ENCODE measurements at regions not wholly inside any gene's neighbourhood (a gene's known extent, or its start where the extent isn't known, plus 50 kb on each side); places are given as distances from the start of the nearest gene placed in this dataset.

DNA sequence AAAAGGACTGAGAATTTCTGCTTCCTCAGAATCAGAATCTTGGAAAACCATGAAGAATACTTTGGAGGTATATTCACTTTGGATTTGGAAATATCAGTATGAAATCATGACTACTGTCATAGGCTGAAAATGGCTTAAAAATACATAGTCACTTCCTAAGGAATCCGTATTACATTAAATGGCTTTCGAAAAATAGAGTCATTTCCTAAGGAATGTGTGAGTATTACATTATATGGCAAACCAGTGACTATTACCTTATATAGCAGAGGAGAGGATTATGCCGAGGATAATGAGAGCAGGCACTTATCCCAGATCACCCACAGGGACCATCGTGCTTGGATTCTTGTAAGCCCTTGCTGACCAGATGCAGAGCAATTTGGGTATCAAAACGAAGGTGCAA is 1471.8 kb downstream of the EFNB2 start:
- no peak overlapping the region for H3K4me3 ChIP-seq
- no peak overlapping the region for H3K27ac ChIP-seq
- no peak for DNase-seq
- H3K36me3 ChIP-seq (replicated peaks in 1 of 2) = no peaks in the 10 kb centered on the region
- no peaks in the 10 kb centered on the region for H3K27me3 ChIP-seq
- H3K9me3 ChIP-seq (replicated peaks in 1 of 3) = peaks cover 0 to 4% (median 0%) of the 10 kb centered on the region in 3 donors
- intact Hi-C loops (cut with DNase I) = no loop called here
- TF ChIP-seq POLR2A (IDR thresholded peaks at IDR 0.05) = no peak
- TF ChIP-seq, protein P1, sequence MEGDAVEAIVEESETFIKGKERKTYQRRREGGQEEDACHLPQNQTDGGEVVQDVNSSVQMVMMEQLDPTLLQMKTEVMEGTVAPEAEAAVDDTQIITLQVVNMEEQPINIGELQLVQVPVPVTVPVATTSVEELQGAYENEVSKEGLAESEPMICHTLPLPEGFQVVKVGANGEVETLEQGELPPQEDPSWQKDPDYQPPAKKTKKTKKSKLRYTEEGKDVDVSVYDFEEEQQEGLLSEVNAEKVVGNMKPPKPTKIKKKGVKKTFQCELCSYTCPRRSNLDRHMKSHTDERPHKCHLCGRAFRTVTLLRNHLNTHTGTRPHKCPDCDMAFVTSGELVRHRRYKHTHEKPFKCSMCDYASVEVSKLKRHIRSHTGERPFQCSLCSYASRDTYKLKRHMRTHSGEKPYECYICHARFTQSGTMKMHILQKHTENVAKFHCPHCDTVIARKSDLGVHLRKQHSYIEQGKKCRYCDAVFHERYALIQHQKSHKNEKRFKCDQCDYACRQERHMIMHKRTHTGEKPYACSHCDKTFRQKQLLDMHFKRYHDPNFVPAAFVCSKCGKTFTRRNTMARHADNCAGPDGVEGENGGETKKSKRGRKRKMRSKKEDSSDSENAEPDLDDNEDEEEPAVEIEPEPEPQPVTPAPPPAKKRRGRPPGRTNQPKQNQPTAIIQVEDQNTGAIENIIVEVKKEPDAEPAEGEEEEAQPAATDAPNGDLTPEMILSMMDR (IDR thresholded peaks at IDR 0.05) = no peak
- H3K4me1 ChIP-seq (replicated peaks in 1 of 2) = no peaks in the 10 kb centered on the region
- 87 to 93% (median 88%) methylated on average over 5 of the region's 5 CpGs for WGBS, 4 donors

DNA sequence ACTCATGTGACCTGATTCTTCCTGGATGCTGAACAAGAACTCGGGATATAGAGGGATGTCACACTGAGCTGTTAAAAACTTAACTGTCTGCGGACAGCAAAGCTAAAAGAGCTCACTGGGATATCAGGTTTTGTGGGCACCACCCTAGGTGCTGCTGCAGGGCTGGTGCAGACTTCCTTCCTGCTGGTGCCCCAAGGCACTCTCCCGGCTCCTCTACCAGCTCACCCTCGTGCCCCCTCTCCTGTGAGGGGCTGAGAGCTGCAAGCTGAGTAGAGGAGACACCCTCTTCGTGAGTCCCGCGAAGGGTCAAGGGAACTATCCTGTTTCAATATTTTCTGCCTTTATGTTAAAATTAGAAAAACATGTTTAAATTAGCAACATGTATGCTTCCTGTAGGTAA is 1475.7 kb downstream of the EFNB2 start:
- TF ChIP-seq POLR2A (IDR thresholded peaks at IDR 0.05) = no peak
- TF ChIP-seq, protein P1 (IDR thresholded peaks at IDR 0.05) = no peak
- Histone ChIP-seq H3K4me1 (replicated peaks in 1 of 2) (no peaks in the 10 kb centered on the region), H3K36me3 (replicated peaks in 1 of 2) (no peaks in the 10 kb centered on the region), H3K4me3 (no peak overlapping the region), H3K9me3 (replicated peaks in 1 of 3) (peaks cover 0 to 4% (median 0%) of the 10 kb centered on the region in 3 donors), H3K27ac (no peak overlapping the region), H3K27me3 (no peaks in the 10 kb centered on the region)
- intact Hi-C loops (cut with DNase I) = no loop called here
- WGBS, 4 donors = 86 to 92% (median 90%) methylated on average over 6 to 7 of the region's 7 CpGs
- no peak for DNase-seq

DNA sequence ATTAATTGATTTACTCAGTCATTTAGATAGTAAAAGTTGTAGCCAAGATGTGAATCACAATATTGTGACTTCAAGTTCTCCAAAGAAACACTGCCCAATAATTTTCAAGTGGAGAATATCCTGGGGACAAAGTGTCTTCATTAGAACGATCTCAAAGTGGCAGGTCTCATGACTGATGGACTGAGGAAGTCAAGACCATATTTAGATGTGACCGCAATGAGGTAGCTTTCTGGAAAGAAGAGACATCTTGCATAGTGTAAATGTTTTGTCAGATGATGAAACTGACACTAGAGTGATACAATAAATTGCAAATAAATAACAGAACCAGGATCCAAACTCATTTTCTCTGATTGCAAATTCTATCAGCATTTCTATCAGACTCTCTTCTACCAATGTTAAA is 1476.9 kb downstream of the EFNB2 start:
- H3K36me3 ChIP-seq (replicated peaks in 1 of 2) = no peaks in the 10 kb centered on the region
- no peaks in the 10 kb centered on the region for H3K9me3 ChIP-seq (replicated peaks in 1 of 3)
- 61 to 75% (median 70%) methylated on average over 2 of the region's 2 CpGs for WGBS, 4 donors
- no peaks in the 10 kb centered on the region for H3K4me1 ChIP-seq (replicated peaks in 1 of 2)
- H3K27ac ChIP-seq = no peak overlapping the region
- H3K4me3 ChIP-seq = no peak overlapping the region
- TF ChIP-seq, protein P1 (IDR thresholded peaks at IDR 0.05) = no peak
- no peak for TF ChIP-seq POLR2A (IDR thresholded peaks at IDR 0.05)
- DNase-seq = no peak
- H3K27me3 ChIP-seq = no peaks in the 10 kb centered on the region
- intact Hi-C loops (cut with DNase I) = no loop called here

DNA sequence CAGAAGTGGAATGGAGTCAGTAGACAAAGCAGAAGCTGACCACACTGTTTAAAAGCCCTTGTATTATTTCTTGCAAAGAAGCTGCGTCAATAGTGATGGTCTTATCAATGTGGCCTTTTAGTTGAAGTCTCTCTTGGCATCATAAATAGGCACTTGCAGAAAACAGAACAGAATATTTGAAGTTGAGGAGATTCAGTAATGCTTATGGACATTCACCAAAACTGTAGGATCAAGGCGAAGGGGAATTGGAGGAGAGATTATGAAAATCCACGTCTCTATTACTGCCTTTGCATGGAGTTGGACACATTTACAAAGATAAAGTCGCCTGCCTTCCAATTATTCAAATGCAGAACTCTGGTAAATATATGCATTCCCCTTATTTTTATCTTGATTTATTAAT is 1482.8 kb downstream of the EFNB2 start:
- 82 to 92% (median 87%) methylated on average over 4 of the region's 4 CpGs for WGBS, 4 donors
- Histone ChIP-seq H3K4me1 (replicated peaks in 1 of 2) (no peaks in the 10 kb centered on the region), H3K9me3 (replicated peaks in 1 of 3) (no peaks in the 10 kb centered on the region), H3K27me3 (no peaks in the 10 kb centered on the region), H3K27ac (no peak overlapping the region), H3K36me3 (replicated peaks in 1 of 2) (no peaks in the 10 kb centered on the region), H3K4me3 (no peak overlapping the region)
- TF ChIP-seq POLR2A (IDR thresholded peaks at IDR 0.05) = no peak
- TF ChIP-seq, protein P1 (IDR thresholded peaks at IDR 0.05) = no peak
- no peak for DNase-seq
- intact Hi-C loops (cut with DNase I) = no loop called here
